ENCODE measurements at regions not wholly inside any gene's neighbourhood (a gene's known extent, or its start where the extent isn't known, plus 50 kb on each side); places are given as distances from the start of the nearest gene placed in this dataset.

DNA sequence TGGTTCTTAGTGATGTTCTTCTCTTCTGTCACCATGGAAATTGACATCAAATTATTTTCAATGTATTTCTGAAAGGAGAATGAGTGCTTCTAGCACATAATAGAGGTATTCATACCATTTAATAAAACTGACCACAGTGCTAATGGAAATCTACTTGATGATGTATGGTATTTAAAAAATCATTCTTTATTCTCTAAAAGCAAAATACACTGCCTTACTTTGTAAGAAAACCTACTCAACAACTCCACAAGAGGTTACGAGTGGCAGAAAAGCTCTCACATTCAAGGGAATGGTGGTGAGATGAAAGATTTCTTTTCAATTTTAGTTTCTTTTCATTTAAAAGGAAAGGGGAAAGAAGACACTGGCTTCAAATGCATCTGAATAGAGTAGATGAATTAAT, 382.3 kb upstream of the CHST9 start:
- no peak overlapping the region for H3K4me3 ChIP-seq
- H3K27me3 ChIP-seq, result no peaks in the 10 kb centered on the region
- 81 to 95% (median 89%) methylated on average over 1 of the region's 1 CpG for WGBS, 5 donors
- intact Hi-C loops (cut with DNase I; ENCODE audit: low total_unique reads), result no loop called here
- no peaks in the 10 kb centered on the region for H3K4me1 ChIP-seq
- H3K27ac ChIP-seq, result no peak overlapping the region
- H3K36me3 ChIP-seq, result no peaks in the 10 kb centered on the region
- H3K9me3 ChIP-seq, result peaks cover 0 to 8% (median 2%) of the 10 kb centered on the region in 4 donors
- no peak for DNase-seq
- no peak for TF ChIP-seq POLR2AphosphoS5 (IDR thresholded peaks at IDR 0.05)
- no peak for TF ChIP-seq EP300 (IDR thresholded peaks at IDR 0.05)

DNA sequence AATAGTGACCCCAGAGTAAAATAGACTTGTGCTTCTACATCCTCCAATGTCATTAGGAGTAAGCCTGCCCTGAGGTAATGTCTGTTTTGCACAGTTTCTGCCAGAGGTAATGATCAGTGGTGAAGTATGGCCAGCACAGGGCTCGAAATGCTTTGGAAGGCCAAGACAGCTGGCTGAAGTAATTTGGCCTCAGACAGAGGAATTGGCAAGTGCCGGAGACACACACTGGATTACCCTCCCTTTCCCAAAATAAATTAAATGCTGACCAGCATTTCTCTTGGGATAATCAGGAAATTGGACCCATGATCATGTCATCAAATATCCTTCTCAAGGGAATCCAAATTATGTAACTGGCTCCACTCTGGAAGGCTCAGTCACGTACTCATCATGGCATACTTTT, 379.0 kb upstream of the CHST9 start:
- no peak overlapping the region for H3K27ac ChIP-seq
- DNase-seq, result no peak
- TF ChIP-seq POLR2AphosphoS5 (IDR thresholded peaks at IDR 0.05), result no peak
- no peak for TF ChIP-seq POLR2A (IDR thresholded peaks at IDR 0.05)
- TF ChIP-seq EP300 (IDR thresholded peaks at IDR 0.05), result no peak
- TF ChIP-seq, protein P1, sequence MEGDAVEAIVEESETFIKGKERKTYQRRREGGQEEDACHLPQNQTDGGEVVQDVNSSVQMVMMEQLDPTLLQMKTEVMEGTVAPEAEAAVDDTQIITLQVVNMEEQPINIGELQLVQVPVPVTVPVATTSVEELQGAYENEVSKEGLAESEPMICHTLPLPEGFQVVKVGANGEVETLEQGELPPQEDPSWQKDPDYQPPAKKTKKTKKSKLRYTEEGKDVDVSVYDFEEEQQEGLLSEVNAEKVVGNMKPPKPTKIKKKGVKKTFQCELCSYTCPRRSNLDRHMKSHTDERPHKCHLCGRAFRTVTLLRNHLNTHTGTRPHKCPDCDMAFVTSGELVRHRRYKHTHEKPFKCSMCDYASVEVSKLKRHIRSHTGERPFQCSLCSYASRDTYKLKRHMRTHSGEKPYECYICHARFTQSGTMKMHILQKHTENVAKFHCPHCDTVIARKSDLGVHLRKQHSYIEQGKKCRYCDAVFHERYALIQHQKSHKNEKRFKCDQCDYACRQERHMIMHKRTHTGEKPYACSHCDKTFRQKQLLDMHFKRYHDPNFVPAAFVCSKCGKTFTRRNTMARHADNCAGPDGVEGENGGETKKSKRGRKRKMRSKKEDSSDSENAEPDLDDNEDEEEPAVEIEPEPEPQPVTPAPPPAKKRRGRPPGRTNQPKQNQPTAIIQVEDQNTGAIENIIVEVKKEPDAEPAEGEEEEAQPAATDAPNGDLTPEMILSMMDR (IDR thresholded peaks at IDR 0.05), result no peak
- no peaks in the 10 kb centered on the region for H3K36me3 ChIP-seq
- no peaks in the 10 kb centered on the region for H3K4me1 ChIP-seq
- 55 to 87% (median 76%) methylated on average over 3 of the region's 3 CpGs for WGBS, 5 donors
- H3K9me3 ChIP-seq, result peaks cover 0 to 5% (median 0%) of the 10 kb centered on the region in 4 donors
- no peaks in the 10 kb centered on the region for H3K27me3 ChIP-seq
- intact Hi-C loops (cut with DNase I; ENCODE audit: low total_unique reads), result no loop called here
- H3K4me3 ChIP-seq, result no peak overlapping the region

DNA sequence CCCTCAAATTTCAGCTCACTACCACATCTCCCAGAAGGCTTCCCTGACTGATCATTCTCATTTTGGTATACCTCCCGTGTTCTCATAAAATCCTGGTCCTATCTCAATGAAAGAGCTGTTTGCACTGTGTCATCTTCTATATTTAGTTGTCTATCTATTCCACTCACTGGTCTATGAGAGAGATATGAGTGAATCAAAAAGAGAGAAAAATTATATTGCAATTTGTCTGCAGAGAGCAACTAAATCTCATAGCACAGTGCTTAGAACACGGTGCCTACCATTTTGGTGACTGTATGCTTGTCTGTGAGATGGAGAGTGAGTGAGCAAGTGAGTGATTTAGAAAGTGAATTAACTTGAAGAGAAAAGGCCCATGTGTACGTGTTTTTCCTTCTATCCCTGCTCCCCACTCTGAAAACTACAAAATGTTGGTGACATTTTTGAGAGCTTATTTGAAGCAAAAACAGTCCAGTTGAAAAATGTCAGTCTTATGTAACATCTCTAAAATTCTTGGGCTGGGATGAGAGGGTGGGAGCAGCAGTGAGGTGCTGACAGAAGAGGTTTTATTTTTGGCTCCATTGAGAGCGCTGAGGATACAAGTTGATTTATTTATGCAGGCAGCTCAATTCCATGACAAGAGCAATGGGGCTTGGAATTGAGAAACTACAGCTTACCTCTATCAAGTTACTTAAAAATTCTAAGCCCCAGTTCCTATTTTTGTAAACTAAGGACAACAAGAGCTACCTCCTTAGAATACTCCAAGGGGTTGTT, 373.5 kb upstream of the CHST9 start:
- DNase-seq, result no peak
- H3K36me3 ChIP-seq, result no peaks in the 10 kb centered on the region
- H3K9me3 ChIP-seq, result peaks cover 0 to 8% (median 0%) of the 10 kb centered on the region in 4 donors
- H3K4me3 ChIP-seq, result no peak overlapping the region
- intact Hi-C loops (cut with DNase I; ENCODE audit: low total_unique reads), result no loop called here
- no peaks in the 10 kb centered on the region for H3K27me3 ChIP-seq
- H3K27ac ChIP-seq, result no peak overlapping the region
- TF ChIP-seq POLR2A (IDR thresholded peaks at IDR 0.05), result no peak
- TF ChIP-seq POLR2AphosphoS5 (IDR thresholded peaks at IDR 0.05), result no peak
- TF ChIP-seq, protein P1 (IDR thresholded peaks at IDR 0.05), result no peak
- no peak for TF ChIP-seq EP300 (IDR thresholded peaks at IDR 0.05)
- WGBS, 5 donors, result 59 to 80% (median 77%) methylated on average over 4 of the region's 4 CpGs
- no peaks in the 10 kb centered on the region for H3K4me1 ChIP-seq

DNA sequence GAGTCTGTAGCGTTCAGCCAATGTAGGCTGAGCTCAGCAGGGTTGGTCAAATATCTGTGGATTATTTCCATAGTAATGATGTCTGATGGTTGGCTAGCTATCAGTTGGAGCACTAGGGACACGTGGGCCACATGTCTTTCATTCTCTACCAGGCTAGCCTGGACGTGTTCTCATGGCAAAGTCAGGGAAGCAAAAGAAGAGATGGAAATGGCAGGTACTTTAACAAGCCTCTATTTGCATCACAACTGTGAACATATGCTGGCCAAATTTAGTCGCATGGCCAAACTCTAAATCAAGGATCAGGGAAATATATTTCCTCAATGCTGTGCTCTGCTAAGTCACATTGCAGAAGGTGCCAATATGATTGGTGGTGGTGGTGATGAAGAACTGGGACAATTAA, 371.6 kb upstream of the CHST9 start:
- 77 to 88% (median 82%) methylated on average over 4 of the region's 4 CpGs for WGBS, 5 donors
- DNase-seq, result no peak
- Histone ChIP-seq H3K9me3 (peaks cover 0 to 8% (median 0%) of the 10 kb centered on the region in 4 donors), H3K27ac (no peak overlapping the region), H3K27me3 (no peaks in the 10 kb centered on the region), H3K36me3 (no peaks in the 10 kb centered on the region), H3K4me1 (no peaks in the 10 kb centered on the region), H3K4me3 (no peak overlapping the region)
- intact Hi-C loops (cut with DNase I; ENCODE audit: low total_unique reads), result no loop called here
- TF ChIP-seq POLR2AphosphoS5 (IDR thresholded peaks at IDR 0.05), result no peak
- TF ChIP-seq, protein P1 (IDR thresholded peaks at IDR 0.05), result no peak
- TF ChIP-seq EP300 (IDR thresholded peaks at IDR 0.05), result no peak
- no peak for TF ChIP-seq POLR2A (IDR thresholded peaks at IDR 0.05)
